Right atrium auricular region (tissue), 2 donors: ENCODE measurements at regions not wholly inside any gene's neighbourhood (a gene's known extent, or its start where the extent isn't known, plus 50 kb on each side); places are given as distances from the start of the nearest gene placed in this dataset.

Experiments
- DNase-seq: peaks from one replicate; pipeline ENCODE4 v3.0.0-alpha.2; 2019; ENCODE audit warnings: low spot score
- H3K27ac ChIP-seq, 2 donors: fragments of 200-600 bp; sonication (generic); 1 replicate in 1 of 2; 2 replicates in 1 of 2; pipeline ENCODE4 v1.5.1; 2016 to 2019
- H3K27me3 ChIP-seq, 2 donors: fragments of 200-600 bp; sonication (generic); one replicate each; pipeline versions ENCODE4 v1.5.1 to v1.6.0; 2017 to 2019
- H3K36me3 ChIP-seq: fragments of 200-600 bp; sonication (generic); one replicate; pipeline ENCODE4 v1.5.1; 2016
- H3K4me1 ChIP-seq, 2 donors: fragments of 200-600 bp; sonication (generic); one replicate each; pipeline versions ENCODE4 v1.5.1 to v1.6.0; 2017 to 2019
- H3K4me3 ChIP-seq, 2 donors: fragments of 200-600 bp; sonication (generic); 1 replicate in 1 of 2; 2 replicates in 1 of 2; pipeline ENCODE4 v1.5.1; 2017 to 2019; ENCODE audit warnings: mild to moderate bottlenecking in 1 of 2, moderate library complexity in 1 of 2
- H3K9me3 ChIP-seq, 2 donors: fragments of 200-600 bp; sonication (generic); one replicate each; pipeline ENCODE4 v1.5.1; 2019
- CTCF ChIP-seq, 2 donors: fragments of 200-600 bp; sonication (generic); IDR thresholded peaks; one replicate each; pipeline ENCODE4 v1.5.1; 2019; ENCODE audit warnings: antibody characterized with exemption in 2 of 2

- DNase-seq = no peak
- no peak overlapping the region for H3K4me3 ChIP-seq
- no peaks in the 10 kb centered on the region for H3K27me3 ChIP-seq
- no peaks in the 10 kb centered on the region for H3K4me1 ChIP-seq
- no peaks in the 10 kb centered on the region for H3K36me3 ChIP-seq
- no peaks in the 10 kb centered on the region for H3K9me3 ChIP-seq
- TF ChIP-seq CTCF (IDR thresholded peaks at IDR 0.05) = no peak
- H3K27ac ChIP-seq = no peak overlapping the region
Observed at GRCh38 chr2:224165901-224166319, 126.8 kb upstream of the SERPINE2 start.

DNA sequence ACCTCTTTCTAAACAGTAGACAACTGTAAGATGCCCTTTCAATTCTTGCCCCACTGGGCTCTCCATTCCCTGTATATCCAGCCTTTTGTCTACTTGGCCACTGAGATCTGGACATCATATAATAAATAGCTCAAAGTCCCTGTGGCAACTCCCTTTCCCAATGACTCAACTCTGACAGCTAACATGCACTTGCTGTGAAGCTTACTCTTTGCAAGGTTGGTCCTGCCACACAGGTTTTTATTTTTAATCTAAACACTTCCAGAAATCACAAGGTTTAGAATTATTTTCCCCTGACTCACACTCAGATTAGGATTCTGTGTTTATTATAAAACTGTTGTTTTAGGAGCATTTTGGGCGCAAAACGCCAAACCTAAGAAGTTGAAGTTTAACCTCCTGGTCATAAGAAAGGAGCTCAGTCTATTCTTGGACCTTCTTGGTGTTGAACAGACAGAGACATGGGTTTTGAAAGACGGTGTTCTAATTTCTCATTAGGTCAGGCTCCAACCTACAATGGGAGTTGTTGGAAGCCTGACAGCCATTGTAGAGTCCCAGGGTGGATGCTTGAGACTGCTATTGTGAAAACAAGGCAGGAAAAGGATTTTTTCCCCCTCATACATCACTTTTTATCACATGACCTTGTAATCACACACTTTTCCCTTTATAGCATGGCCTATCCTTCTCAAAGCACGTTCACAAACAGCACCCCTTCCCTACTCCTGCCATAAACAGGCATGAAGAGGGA lies 124.7 kb upstream of the SERPINE2 start:
- H3K27ac ChIP-seq = no peak overlapping the region

GRCh38 chr2:224162122-224162521 lies 123.0 kb upstream of the SERPINE2 start:
- no peaks in the 10 kb centered on the region for H3K4me1 ChIP-seq

More for the DNA sequence above, 124.7 kb upstream of the SERPINE2 start:
- Histone ChIP-seq H3K36me3 (no peaks in the 10 kb centered on the region), H3K4me1 (no peaks in the 10 kb centered on the region), H3K27me3 (no peaks in the 10 kb centered on the region), H3K4me3 (no peak overlapping the region), H3K9me3 (no peaks in the 10 kb centered on the region)
- TF ChIP-seq CTCF (IDR thresholded peaks at IDR 0.05) = no peak
- DNase-seq = no peak

GRCh38 chr2:224161712-224162111 lies 122.6 kb upstream of the SERPINE2 start:
- no peak for TF ChIP-seq CTCF (IDR thresholded peaks at IDR 0.05)
- Histone ChIP-seq H3K27me3 (no peaks in the 10 kb centered on the region), H3K4me1 (no peaks in the 10 kb centered on the region), H3K36me3 (no peaks in the 10 kb centered on the region), H3K4me3 (no peak overlapping the region), H3K27ac (no peak overlapping the region), H3K9me3 (no peaks in the 10 kb centered on the region)
- no peak for DNase-seq

More at GRCh38 chr2:224162122-224162521, 123.0 kb upstream of the SERPINE2 start:
- no peaks in the 10 kb centered on the region for H3K9me3 ChIP-seq
- H3K36me3 ChIP-seq = no peaks in the 10 kb centered on the region
- no peak for TF ChIP-seq CTCF (IDR thresholded peaks at IDR 0.05)
- DNase-seq = no peak
- no peak overlapping the region for H3K27ac ChIP-seq
- no peaks in the 10 kb centered on the region for H3K27me3 ChIP-seq
- no peak overlapping the region for H3K4me3 ChIP-seq

DNA sequence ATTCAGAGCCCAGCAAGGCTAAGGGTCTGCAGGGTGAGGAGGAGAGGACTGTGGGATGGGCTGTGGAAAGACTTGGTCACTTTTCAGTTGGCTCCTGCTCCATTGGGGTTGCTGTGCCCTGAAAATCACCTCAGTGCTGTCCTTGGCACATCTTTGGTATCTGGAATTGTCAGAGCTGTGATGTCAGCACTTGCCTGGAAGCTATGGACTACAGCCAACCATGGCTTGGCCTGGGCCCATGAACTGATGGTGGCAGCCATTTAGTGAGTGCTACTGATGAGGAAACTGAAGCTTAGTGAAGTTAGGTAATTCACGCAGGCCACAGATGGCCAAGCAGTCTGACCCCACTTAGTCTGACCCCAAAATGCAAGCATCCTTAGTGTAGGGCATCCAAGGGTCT lies 121.8 kb upstream of the SERPINE2 start:
- H3K4me1 ChIP-seq = no peaks in the 10 kb centered on the region
- H3K4me3 ChIP-seq = no peak overlapping the region
- H3K36me3 ChIP-seq = no peaks in the 10 kb centered on the region
- peak; percentile 66 for DNase-seq
- H3K27me3 ChIP-seq = no peaks in the 10 kb centered on the region
- TF ChIP-seq CTCF (IDR thresholded peaks at IDR 0.05) = no peak
- no peaks in the 10 kb centered on the region for H3K9me3 ChIP-seq
- no peak overlapping the region for H3K27ac ChIP-seq
